Sigmoid colon (tissue), 4 donors: ENCODE measurements at regions not wholly inside any gene's neighbourhood (a gene's known extent, or its start where the extent isn't known, plus 50 kb on each side); places are given as distances from the start of the nearest gene placed in this dataset.

ENCODE experiments used
- EP300 ChIP-seq, 4 donors: sonication (generic); formaldehyde crosslinking; IDR thresholded peaks; one replicate each; pipeline ENCODE4 v1.6.1; 2017; ENCODE audit warnings: antibody characterized with exemption in 4 of 4
- POLR2A ChIP-seq, 2 donors: fragments of 450-650 bp; IDR thresholded peaks; one replicate each; pipeline ENCODE4 v1.6.1; 2016; ENCODE audit warnings: antibody characterized with exemption in 2 of 2, mild to moderate bottlenecking in 2 of 2, moderate library complexity in 2 of 2
- POLR2AphosphoS5 ChIP-seq, 4 donors: sonication (generic); formaldehyde crosslinking; IDR thresholded peaks; one replicate each; pipeline ENCODE4 v1.6.1; 2017; ENCODE audit warnings: antibody characterized with exemption in 4 of 4
- TF ChIP-seq, protein P1 (sequence below), 4 experiments: fragments of 450-650 bp in 3 of 4; fragments of 200-600 bp in 1 of 4; IDR thresholded peaks; one replicate each; pipeline ENCODE4 v1.5.1; 2016 to 2019; ENCODE audit warnings: antibody characterized with exemption in 4 of 4, mild to moderate bottlenecking in 3 of 4, moderate library complexity in 2 of 4

DNA sequence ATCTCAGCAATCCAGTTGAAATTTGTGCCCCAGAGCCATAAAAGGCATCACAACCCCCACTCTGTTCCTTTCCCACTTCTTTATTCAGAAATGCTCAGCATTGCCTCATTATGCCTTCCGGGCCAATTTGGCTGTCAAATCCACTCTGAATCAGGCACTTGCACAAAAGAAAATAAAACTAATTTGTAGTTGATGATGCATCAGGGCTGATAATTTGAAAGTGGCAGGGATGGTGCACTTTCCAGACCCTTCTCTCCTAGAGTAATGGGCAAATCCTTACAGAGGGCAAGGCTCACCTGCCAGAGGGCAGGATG lies 147.9 kb upstream of the PDE1C start:
- TF ChIP-seq, protein P1, sequence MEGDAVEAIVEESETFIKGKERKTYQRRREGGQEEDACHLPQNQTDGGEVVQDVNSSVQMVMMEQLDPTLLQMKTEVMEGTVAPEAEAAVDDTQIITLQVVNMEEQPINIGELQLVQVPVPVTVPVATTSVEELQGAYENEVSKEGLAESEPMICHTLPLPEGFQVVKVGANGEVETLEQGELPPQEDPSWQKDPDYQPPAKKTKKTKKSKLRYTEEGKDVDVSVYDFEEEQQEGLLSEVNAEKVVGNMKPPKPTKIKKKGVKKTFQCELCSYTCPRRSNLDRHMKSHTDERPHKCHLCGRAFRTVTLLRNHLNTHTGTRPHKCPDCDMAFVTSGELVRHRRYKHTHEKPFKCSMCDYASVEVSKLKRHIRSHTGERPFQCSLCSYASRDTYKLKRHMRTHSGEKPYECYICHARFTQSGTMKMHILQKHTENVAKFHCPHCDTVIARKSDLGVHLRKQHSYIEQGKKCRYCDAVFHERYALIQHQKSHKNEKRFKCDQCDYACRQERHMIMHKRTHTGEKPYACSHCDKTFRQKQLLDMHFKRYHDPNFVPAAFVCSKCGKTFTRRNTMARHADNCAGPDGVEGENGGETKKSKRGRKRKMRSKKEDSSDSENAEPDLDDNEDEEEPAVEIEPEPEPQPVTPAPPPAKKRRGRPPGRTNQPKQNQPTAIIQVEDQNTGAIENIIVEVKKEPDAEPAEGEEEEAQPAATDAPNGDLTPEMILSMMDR (IDR thresholded peaks at IDR 0.05): no peak
- TF ChIP-seq EP300 (IDR thresholded peaks at IDR 0.05): no peak
- TF ChIP-seq POLR2AphosphoS5 (IDR thresholded peaks at IDR 0.05): no peak
- no peak for TF ChIP-seq POLR2A (IDR thresholded peaks at IDR 0.05)
